ENCODE measurements at regions not wholly inside any gene's neighbourhood (a gene's known extent, or its start where the extent isn't known, plus 50 kb on each side); places are given as distances from the start of the nearest gene placed in this dataset.

GRCh38 chr11:70918242-70918641 lies 334.1 kb downstream of the SHANK2 start:
- no peak for DNase-seq

- DNase-seq: no peak
Observed at GRCh38 chr11:70921804-70922203, 330.6 kb downstream of the SHANK2 start.

- DNase-seq: no peak
Observed at GRCh38 chr11:70924108-70924507, 328.3 kb downstream of the SHANK2 start.

- no peak for DNase-seq
Observed at GRCh38 chr11:70925238-70925637, 327.1 kb downstream of the SHANK2 start.

- DNase-seq: no peak
Observed at GRCh38 chr11:70926543-70927201, 325.7 kb downstream of the SHANK2 start.

- DNase-seq: no peak
Observed at GRCh38 chr11:70928854-70929598, 323.4 kb downstream of the SHANK2 start.

- no peak for DNase-seq
Observed at GRCh38 chr11:70930215-70930614, 322.2 kb downstream of the SHANK2 start.

- no peak for DNase-seq
Observed at GRCh38 chr11:70931430-70931829, 320.9 kb downstream of the SHANK2 start.

- no peak for DNase-seq
Observed at GRCh38 chr11:70933981-70934583, 318.3 kb downstream of the SHANK2 start.

GRCh38 chr11:70935006-70935768 lies 317.2 kb downstream of the SHANK2 start:
- DNase-seq: no peak

GRCh38 chr11:70942593-70942992 lies 309.8 kb downstream of the SHANK2 start:
- no peak for DNase-seq

GRCh38 chr11:70944141-70944540 lies 308.2 kb downstream of the SHANK2 start:
- no peak for DNase-seq

GRCh38 chr11:70944636-70945035 lies 307.7 kb downstream of the SHANK2 start:
- DNase-seq: no peak

GRCh38 chr11:70948398-70948797 lies 304.0 kb downstream of the SHANK2 start:
- DNase-seq: no peak

- DNase-seq: no peak
Observed at GRCh38 chr11:70948855-70949531, 303.4 kb downstream of the SHANK2 start.

- no peak for DNase-seq
Observed at GRCh38 chr11:70951139-70951804, 301.1 kb downstream of the SHANK2 start.

- DNase-seq: no peak
Observed at GRCh38 chr11:70952191-70952590, 300.2 kb downstream of the SHANK2 start.

GRCh38 chr11:70953720-70954119 lies 298.7 kb downstream of the SHANK2 start:
- DNase-seq: no peak

GRCh38 chr11:70954471-70954870 lies 297.9 kb downstream of the SHANK2 start:
- DNase-seq: no peak
